ENCODE measurements at regions not wholly inside any gene's neighbourhood (a gene's known extent, or its start where the extent isn't known, plus 50 kb on each side); places are given as distances from the start of the nearest gene placed in this dataset.
"Not testable (repeated sequence)": the region's sequence is repeated elsewhere in the genome, so short reads cannot be mapped to it uniquely, and the experiment has no call there.

DNA sequence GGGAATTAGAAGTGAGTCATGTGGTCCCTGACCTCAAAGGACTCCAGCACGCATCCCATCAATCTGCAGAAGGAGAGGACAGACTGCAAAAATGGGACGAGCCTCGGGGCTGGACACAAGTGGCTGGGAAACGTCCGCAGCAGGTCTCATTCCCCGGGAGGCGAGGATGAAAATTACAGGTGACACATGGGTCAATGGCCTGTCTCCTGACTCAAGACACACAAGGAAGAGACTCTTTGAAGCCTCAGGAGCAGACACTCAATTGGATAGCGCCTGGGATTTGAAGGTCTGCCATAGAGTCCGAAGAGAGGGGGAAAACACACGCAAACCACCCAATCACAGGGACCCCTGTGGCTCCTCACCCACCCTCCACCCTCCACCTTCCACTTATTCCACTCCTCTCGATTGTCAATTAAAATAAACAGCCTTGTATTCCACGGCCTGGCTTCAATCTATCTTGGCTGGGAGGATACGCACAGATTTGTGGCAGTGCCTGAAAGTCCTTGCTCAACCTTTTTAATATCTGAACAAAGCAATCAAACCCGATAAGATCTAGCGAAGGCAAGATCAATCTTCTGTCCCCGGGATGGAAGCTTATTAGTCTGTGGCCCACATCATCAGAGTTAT, 101.8 kb upstream of the CADM1 start:
- Mint-ChIP-seq H3K36me3 (ENCODE audit: low read depth) (no peaks in the 10 kb centered on the region), H3K27me3 (no peaks in the 10 kb centered on the region)
- no peak for DNase-seq

GRCh38 chr11:115605397-115605796, 101.2 kb upstream of the CADM1 start:
- H3K9me3 ChIP-seq (ENCODE audit: control insufficient read depth, low read length, poor library complexity, severe bottlenecking); H3K4me1 Mint-ChIP-seq; H3K27ac Mint-ChIP-seq; H3K36me3 Mint-ChIP-seq (ENCODE audit: low read depth); H3K27me3 Mint-ChIP-seq; H3K4me3 Mint-ChIP-seq; ATAC-seq; DNase-seq: not testable (repeated sequence)

More for the DNA sequence above, 101.8 kb upstream of the CADM1 start:
- no peak overlapping the region for H3K27ac Mint-ChIP-seq
- no peak overlapping the region for H3K4me3 Mint-ChIP-seq
- no peaks in the 10 kb centered on the region for H3K4me1 Mint-ChIP-seq
- ATAC-seq, result no peak
- H3K9me3 ChIP-seq (ENCODE audit: control insufficient read depth, low read length, poor library complexity, severe bottlenecking), result no peaks in the 10 kb centered on the region

DNA sequence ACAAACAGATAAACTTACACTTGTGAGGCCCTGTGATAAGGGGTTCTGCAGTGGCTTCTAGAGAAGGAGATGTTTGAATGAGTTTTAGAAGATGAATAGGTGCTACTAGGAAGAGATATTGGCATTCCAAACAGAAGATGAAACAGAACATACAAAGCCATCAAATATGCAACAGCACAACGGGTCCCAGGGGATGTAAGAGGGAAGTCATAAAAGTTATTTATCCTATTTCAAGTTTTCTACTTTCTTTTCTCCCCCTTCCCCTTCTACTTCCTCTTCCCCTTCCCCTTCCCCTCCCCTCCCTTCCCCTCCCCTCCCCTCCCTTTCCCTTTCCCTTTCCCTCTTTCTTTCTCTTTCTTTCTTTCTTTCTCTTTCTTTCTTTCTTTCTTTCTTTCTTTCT, 94.9 kb upstream of the CADM1 start:
- Mint-ChIP-seq H3K27ac (no peak overlapping the region), H3K36me3 (ENCODE audit: low read depth) (no peaks in the 10 kb centered on the region), H3K4me1 (no peaks in the 10 kb centered on the region), H3K4me3 (no peak overlapping the region), H3K27me3 (no peaks in the 10 kb centered on the region)
- DNase-seq (no peak), ATAC-seq (no peak)
- H3K9me3 ChIP-seq (ENCODE audit: control insufficient read depth, low read length, poor library complexity, severe bottlenecking), result no peaks in the 10 kb centered on the region

DNA sequence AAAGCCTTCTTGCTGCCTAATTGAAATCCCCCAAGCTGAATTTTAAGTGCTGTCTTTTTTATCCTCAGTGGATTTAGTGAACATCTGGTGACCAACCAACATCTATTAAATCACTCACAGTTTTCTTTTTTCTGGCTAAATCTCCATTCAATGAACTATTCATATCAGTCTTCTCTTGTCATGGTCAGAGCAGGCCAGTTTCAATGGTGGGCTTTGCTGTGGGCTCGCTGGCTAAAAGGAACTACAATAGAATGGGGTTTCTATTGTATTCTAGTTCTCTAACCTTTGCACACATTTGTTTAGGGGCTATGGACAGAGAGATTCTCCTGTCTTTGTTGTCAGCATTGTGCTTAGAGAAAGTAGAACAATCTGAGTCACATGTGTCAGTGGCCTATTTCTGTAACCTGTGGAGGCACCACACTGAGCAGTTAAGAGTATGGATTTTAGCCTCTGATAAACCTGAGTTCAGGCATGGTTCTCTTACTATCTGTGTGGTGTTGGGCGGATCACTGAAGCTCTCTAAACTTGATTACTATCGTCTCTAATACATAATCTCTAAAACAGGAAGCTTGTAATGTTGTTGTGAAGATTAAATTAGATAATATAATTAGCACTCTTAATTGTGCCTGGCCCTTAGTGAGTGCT, 94.2 kb upstream of the CADM1 start:
- DNase-seq (no peak), ATAC-seq (no peak)
- H3K4me3 Mint-ChIP-seq, result no peak overlapping the region
- no peaks in the 10 kb centered on the region for H3K36me3 Mint-ChIP-seq (ENCODE audit: low read depth)
- H3K9me3 ChIP-seq (ENCODE audit: control insufficient read depth, low read length, poor library complexity, severe bottlenecking), result no peaks in the 10 kb centered on the region
- H3K4me1 Mint-ChIP-seq, result no peaks in the 10 kb centered on the region
- H3K27me3 Mint-ChIP-seq, result no peaks in the 10 kb centered on the region
- H3K27ac Mint-ChIP-seq, result no peak overlapping the region

DNA sequence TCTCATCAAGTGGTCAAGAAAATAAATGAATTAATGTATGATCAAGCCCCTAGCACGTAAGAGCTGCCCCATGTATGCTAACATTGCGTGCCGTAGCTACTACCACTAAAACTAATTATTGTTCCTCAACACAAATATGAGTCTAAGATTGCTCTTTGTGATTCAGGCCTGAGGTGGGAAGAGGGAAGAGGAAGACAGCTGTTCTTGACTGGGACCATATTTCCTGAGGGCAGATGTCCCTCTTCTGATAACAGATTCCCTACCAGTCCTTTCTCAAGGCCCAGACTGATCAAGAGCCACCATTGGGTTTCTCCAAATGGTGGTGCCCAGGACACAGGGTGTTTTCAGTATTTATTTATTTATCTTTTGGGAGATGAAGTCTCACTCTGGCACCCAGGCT, 87.2 kb upstream of the CADM1 start:
- Mint-ChIP-seq H3K27me3 (no peaks in the 10 kb centered on the region), H3K4me3 (no peak overlapping the region), H3K4me1 (no peaks in the 10 kb centered on the region), H3K36me3 (ENCODE audit: low read depth) (no peaks in the 10 kb centered on the region), H3K27ac (no peak overlapping the region)
- ATAC-seq (no peak), DNase-seq (no peak)
- H3K9me3 ChIP-seq (ENCODE audit: control insufficient read depth, low read length, poor library complexity, severe bottlenecking), result no peaks in the 10 kb centered on the region

DNA sequence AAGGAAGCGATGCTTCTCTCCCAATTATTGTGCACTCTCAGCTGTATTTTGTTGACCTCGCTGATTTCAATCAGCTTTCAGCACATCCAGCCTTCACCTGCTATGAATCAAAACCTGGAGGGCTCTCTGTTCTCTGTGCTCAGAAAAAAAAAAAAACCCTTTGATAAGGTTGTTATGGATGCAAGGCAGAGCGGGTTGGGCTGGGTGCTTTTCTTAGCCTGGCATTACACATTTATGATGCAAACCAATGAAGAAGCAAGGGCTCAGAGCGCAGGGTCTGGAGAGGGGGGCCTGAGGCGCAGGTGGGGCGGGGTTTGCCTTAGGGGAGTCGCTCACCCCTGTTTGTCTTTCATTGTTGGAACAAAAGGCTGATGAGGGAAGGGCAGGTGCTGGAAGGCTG, 86.0 kb upstream of the CADM1 start:
- H3K36me3 Mint-ChIP-seq (ENCODE audit: low read depth), result no peaks in the 10 kb centered on the region
- no peaks in the 10 kb centered on the region for H3K27me3 Mint-ChIP-seq
- no peak for ATAC-seq
- H3K27ac Mint-ChIP-seq, result no peak overlapping the region
- no peaks in the 10 kb centered on the region for H3K4me1 Mint-ChIP-seq
- no peaks in the 10 kb centered on the region for H3K9me3 ChIP-seq (ENCODE audit: control insufficient read depth, low read length, poor library complexity, severe bottlenecking)
- no peak overlapping the region for H3K4me3 Mint-ChIP-seq
- no peak for DNase-seq

GRCh38 chr11:115587718-115588342, 83.6 kb upstream of the CADM1 start:
- Mint-ChIP-seq H3K36me3 (ENCODE audit: low read depth) (no peaks in the 10 kb centered on the region), H3K27me3 (no peaks in the 10 kb centered on the region), H3K4me3 (no peak overlapping the region), H3K27ac (no peak overlapping the region), H3K4me1 (no peaks in the 10 kb centered on the region)
- DNase-seq, result no peak
- no peaks in the 10 kb centered on the region for H3K9me3 ChIP-seq (ENCODE audit: control insufficient read depth, low read length, poor library complexity, severe bottlenecking)
- ATAC-seq, result no peak

GRCh38 chr11:115585361-115586024, 81.3 kb upstream of the CADM1 start:
- DNase-seq (no peak), ATAC-seq (no peak)
- Mint-ChIP-seq H3K27ac (no peak overlapping the region), H3K4me1 (no peaks in the 10 kb centered on the region), H3K4me3 (no peak overlapping the region), H3K36me3 (ENCODE audit: low read depth) (no peaks in the 10 kb centered on the region), H3K27me3 (no peaks in the 10 kb centered on the region)
- no peaks in the 10 kb centered on the region for H3K9me3 ChIP-seq (ENCODE audit: control insufficient read depth, low read length, poor library complexity, severe bottlenecking)

DNA sequence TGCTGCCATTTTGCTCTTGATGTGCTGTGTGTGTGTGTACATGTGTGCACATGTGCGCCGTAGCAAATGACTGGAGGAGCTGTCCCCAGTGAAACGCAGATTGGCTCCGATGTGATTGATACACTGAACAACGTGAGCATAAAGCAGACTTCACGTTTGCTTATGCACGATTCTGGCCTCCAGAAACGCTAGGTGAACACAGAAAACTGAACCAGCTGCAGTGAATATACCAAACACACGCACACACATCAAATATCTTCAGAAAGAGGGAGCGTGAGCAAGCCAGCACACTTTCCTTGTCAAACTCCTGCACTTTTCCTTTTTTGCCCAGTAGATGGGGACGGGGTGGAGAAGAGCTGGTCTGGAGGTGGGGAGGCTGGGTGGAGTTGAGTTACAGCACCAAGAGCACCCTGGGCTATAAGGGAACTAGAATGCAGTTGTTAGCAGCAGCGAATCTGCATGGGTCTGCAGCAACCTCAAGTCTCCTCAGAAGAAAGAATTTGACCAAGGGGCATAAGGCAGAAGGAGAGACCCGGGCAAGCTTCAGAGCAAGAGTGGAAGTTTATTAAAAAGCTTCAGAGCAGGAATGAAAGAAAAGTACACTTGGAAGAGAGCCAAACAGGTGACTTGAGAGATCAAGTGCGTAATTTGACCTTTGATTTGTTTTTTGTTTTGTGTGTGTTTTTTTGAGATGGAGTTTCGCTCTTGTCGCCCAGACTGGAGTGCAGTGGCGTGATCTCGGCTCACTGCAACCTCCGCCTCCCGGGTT, 77.8 kb upstream of the CADM1 start:
- Mint-ChIP-seq H3K27me3 (no peaks in the 10 kb centered on the region), H3K4me3 (no peak overlapping the region), H3K36me3 (ENCODE audit: low read depth) (no peaks in the 10 kb centered on the region), H3K4me1 (no peaks in the 10 kb centered on the region), H3K27ac (no peak overlapping the region)
- ATAC-seq (no peak), DNase-seq (no peak)
- H3K9me3 ChIP-seq (ENCODE audit: control insufficient read depth, low read length, poor library complexity, severe bottlenecking), result no peaks in the 10 kb centered on the region

- no peaks in the 10 kb centered on the region for H3K9me3 ChIP-seq (ENCODE audit: control insufficient read depth, low read length, poor library complexity, severe bottlenecking)
- Mint-ChIP-seq H3K4me3 (no peak overlapping the region), H3K27ac (no peak overlapping the region), H3K36me3 (ENCODE audit: low read depth) (no peaks in the 10 kb centered on the region), H3K27me3 (no peaks in the 10 kb centered on the region), H3K4me1 (no peaks in the 10 kb centered on the region)
- ATAC-seq (no peak), DNase-seq (no peak)
Measured at GRCh38 chr11:115580927-115581680, 76.9 kb upstream of the CADM1 start.

- no peaks in the 10 kb centered on the region for H3K4me1 Mint-ChIP-seq
- no peak overlapping the region for H3K27ac Mint-ChIP-seq
- H3K9me3 ChIP-seq (ENCODE audit: control insufficient read depth, low read length, poor library complexity, severe bottlenecking), result no peaks in the 10 kb centered on the region
- no peaks in the 10 kb centered on the region for H3K27me3 Mint-ChIP-seq
- no peak overlapping the region for H3K4me3 Mint-ChIP-seq
- no peaks in the 10 kb centered on the region for H3K36me3 Mint-ChIP-seq (ENCODE audit: low read depth)
- no peak for ATAC-seq
- no peak for DNase-seq
Measured at GRCh38 chr11:115580416-115580815, 76.2 kb upstream of the CADM1 start.

DNA sequence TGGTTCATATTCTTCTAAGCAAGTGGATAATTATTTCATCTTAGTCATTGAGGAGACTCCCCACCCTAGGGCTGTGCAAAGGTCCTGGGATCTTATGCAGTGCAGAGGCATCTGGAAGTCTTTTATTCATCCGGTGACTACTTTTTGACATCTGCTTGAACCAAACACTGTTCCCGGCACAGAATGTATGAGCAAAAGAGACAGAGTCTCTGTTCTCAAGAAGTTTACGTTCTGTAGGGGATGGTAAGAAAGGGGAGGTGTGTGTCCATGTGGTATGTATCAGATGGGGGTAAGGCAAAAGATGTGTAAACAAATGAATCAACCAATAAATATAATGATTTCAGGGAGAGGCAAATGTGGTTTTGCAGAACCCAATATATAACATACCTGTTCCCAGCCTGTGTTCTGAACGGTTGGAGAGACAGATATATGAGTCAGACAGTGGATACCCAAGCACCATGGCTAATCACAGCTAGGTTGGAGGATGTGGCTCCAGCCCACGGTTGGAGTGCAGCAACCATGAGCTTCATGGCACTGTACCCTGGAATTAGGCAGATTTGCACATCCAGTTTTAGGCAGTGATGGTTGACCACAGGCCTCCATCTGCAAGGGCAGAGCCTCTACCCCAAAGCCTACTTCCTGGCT, 75.1 kb upstream of the CADM1 start:
- H3K9me3 ChIP-seq (ENCODE audit: control insufficient read depth, low read length, poor library complexity, severe bottlenecking), result no peaks in the 10 kb centered on the region
- H3K27ac Mint-ChIP-seq, result no peak overlapping the region
- ATAC-seq (no peak), DNase-seq (no peak)
- H3K27me3 Mint-ChIP-seq, result no peaks in the 10 kb centered on the region
- no peaks in the 10 kb centered on the region for H3K36me3 Mint-ChIP-seq (ENCODE audit: low read depth)
- H3K4me1 Mint-ChIP-seq, result no peaks in the 10 kb centered on the region
- no peak overlapping the region for H3K4me3 Mint-ChIP-seq

All from T-helper 17 cell (primary cell).